Fibroblast of lung (primary cell): ENCODE measurements at regions not wholly inside any gene's neighbourhood (a gene's known extent, or its start where the extent isn't known, plus 50 kb on each side); places are given as distances from the start of the nearest gene placed in this dataset.
A peak's percentile ranks its signal among the peaks of the same experiment; 100 is the strongest.

Experiments
- DNase-seq, 2 donors: peaks; one replicate each; pipeline versions ENCODE4 v3.0.0 to v3.0.0-alpha.2; 2010; ENCODE audit warnings: low read depth in 2 of 2
- H2AFZ ChIP-seq: 2 replicates; pipeline ENCODE4 v1.5.1; 2012; ENCODE audit warnings: low read length, control low read depth, inconsistent platforms
- H3K27ac ChIP-seq: 2 replicates; pipeline ENCODE4 v1.5.1; 2011; ENCODE audit warnings: low read length, control low read depth; ENCODE audit not compliant: insufficient read depth
- H3K27me3 ChIP-seq: 2 replicates; pipeline ENCODE4 v1.5.1; 2011; ENCODE audit warnings: mild to moderate bottlenecking, low read length; ENCODE audit not compliant: control insufficient read depth, insufficient read depth
- H3K36me3 ChIP-seq: 2 replicates; pipeline ENCODE4 v1.5.1; 2011; ENCODE audit warnings: low read length; ENCODE audit not compliant: control insufficient read depth, insufficient read depth
- H3K4me1 ChIP-seq: 2 replicates; pipeline ENCODE4 v1.5.1; 2011; ENCODE audit warnings: low read length; ENCODE audit not compliant: control insufficient read depth, insufficient read depth; ENCODE audit errors: extremely low read depth
- H3K4me2 ChIP-seq: 2 replicates; pipeline ENCODE4 v1.5.1; 2011; ENCODE audit warnings: low read length, control low read depth; ENCODE audit not compliant: insufficient read depth; ENCODE audit errors: extremely low read depth
- H3K4me3 ChIP-seq, 4 experiments: fragments of 200-600 bp in 1 of 4; sonication (generic) in 1 of 4; replicated peaks in 1 of 4; 2 replicates each; pipeline ENCODE4 v1.5.1; 2011 to 2016; ENCODE audit warnings: low read length in 4 of 4, low read depth in 3 of 4, mild to moderate bottlenecking in 3 of 4, control low read depth in 2 of 4, inconsistent platforms in 1 of 4, mixed read lengths in 1 of 4; ENCODE audit not compliant: insufficient read depth in 1 of 4; ENCODE audit errors: control extremely low read depth in 1 of 4
- H3K79me2 ChIP-seq: 2 replicates; pipeline ENCODE4 v1.5.1; 2012; ENCODE audit warnings: mild to moderate bottlenecking, low read length, inconsistent platforms; ENCODE audit not compliant: control insufficient read depth, insufficient read depth
- H3K9ac ChIP-seq: 2 replicates; pipeline ENCODE4 v1.5.1; 2011; ENCODE audit warnings: mild to moderate bottlenecking, low read length, control low read depth; ENCODE audit not compliant: insufficient read depth
- H3K9me3 ChIP-seq: 2 replicates; pipeline ENCODE4 v1.5.1; 2012; ENCODE audit warnings: low read depth, low read length; ENCODE audit not compliant: control insufficient read depth, insufficient read depth
- H4K20me1 ChIP-seq: 2 replicates; pipeline ENCODE4 v1.5.1; 2011; ENCODE audit warnings: low read length; ENCODE audit not compliant: control insufficient read depth, insufficient read depth; ENCODE audit errors: extremely low read depth
- CTCF ChIP-seq, 2 donors: IDR thresholded peaks in 1 of 2; conservative IDR thresholded peaks in 1 of 2; 1 replicate in 1 of 2; 2 replicates in 1 of 2; pipeline ENCODE4 v1.5.1; 2011 to 2012; ENCODE audit warnings: low read length in 2 of 2, control low read depth in 1 of 2, inconsistent platforms in 1 of 2, low read depth in 1 of 2, mild to moderate bottlenecking in 1 of 2
- EZH2 ChIP-seq: IDR thresholded peaks from 2 replicates; pipeline ENCODE4 v1.5.1; 2012; ENCODE audit warnings: low read length, control low read depth, mild to moderate bottlenecking; ENCODE audit errors: missing control alignments

DNA sequence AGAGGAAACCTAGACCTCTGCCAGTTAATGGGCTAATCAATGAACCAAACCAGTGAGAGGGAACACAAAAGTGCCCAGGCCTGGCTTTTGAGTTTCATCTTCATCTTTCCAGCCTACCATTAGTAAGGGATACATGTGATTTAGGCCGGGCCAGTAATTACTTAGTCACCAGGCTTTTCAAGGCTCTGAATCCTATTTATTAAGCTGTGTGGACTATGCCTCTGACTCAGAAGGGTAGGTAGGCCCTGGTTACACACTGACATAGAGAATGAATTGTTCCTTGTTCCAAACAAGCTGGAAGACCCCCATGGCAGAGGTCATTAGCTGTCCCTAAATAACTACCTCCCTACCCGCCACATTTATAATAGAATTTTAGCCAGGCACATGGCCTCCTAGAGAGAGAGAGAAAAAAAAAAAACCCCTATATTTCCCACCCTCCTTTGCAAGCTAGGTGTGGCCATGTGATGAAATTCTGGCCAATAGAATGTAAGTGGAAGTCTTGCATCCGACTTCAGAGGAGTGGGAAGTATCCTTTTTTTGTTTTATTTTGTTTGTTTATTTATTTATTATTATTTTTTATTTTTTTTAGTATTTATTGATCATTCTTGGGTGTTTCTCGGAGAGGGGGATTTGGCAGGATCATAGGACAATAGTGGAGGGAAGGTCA is 112.3 kb upstream of the BCOR start:
- Histone ChIP-seq H3K4me1 (no peaks in the 10 kb centered on the region), H3K27ac (no peak overlapping the region), H4K20me1 (no peaks in the 10 kb centered on the region), H3K9ac (no peak overlapping the region), H3K9me3 (no peaks in the 10 kb centered on the region), H3K4me2 (no peak overlapping the region), H3K27me3 (no peaks in the 10 kb centered on the region), H3K36me3 (no peaks in the 10 kb centered on the region), H3K79me2 (no peaks in the 10 kb centered on the region), H2AFZ (no peak overlapping the region), H3K4me3 (no peak overlapping the region)
- TF ChIP-seq EZH2, result no peak
- no peak for TF ChIP-seq CTCF (conservative IDR thresholded peaks at IDR 0.05 in 1 of 2, IDR thresholded peaks at IDR 0.05 in 1 of 2; ENCODE audit: low read depth in 1 of 2, low read length in 2 of 2)
- peak in 1 of 2 donors; percentile 77 for DNase-seq

- Histone ChIP-seq H3K9ac (no peak overlapping the region), H3K4me1 (no peaks in the 10 kb centered on the region), H2AFZ (no peak overlapping the region), H3K36me3 (no peaks in the 10 kb centered on the region), H3K4me3 (no peak overlapping the region), H4K20me1 (no peaks in the 10 kb centered on the region), H3K9me3 (no peaks in the 10 kb centered on the region), H3K27ac (no peak overlapping the region), H3K27me3 (no peaks in the 10 kb centered on the region), H3K79me2 (no peaks in the 10 kb centered on the region), H3K4me2 (no peak overlapping the region)
- DNase-seq, result peak in 1 of 2 donors; percentile 58
- TF ChIP-seq EZH2 (no peak), CTCF (conservative IDR thresholded peaks at IDR 0.05 in 1 of 2, IDR thresholded peaks at IDR 0.05 in 1 of 2; ENCODE audit: low read depth in 1 of 2, low read length in 2 of 2) (no peak)
Measured at GRCh38 chrX:40207626-40208025, 109.9 kb upstream of the BCOR start.

- no peak for DNase-seq
- Histone ChIP-seq H3K27me3 (no peaks in the 10 kb centered on the region), H2AFZ (no peak overlapping the region), H3K4me1 (no peaks in the 10 kb centered on the region), H3K9ac (no peak overlapping the region), H4K20me1 (no peaks in the 10 kb centered on the region), H3K9me3 (no peaks in the 10 kb centered on the region), H3K79me2 (no peaks in the 10 kb centered on the region), H3K36me3 (no peaks in the 10 kb centered on the region), H3K27ac (no peak overlapping the region), H3K4me2 (no peak overlapping the region), H3K4me3 (no peak overlapping the region)
- no peak for TF ChIP-seq CTCF (conservative IDR thresholded peaks at IDR 0.05 in 1 of 2, IDR thresholded peaks at IDR 0.05 in 1 of 2; ENCODE audit: low read depth in 1 of 2, low read length in 2 of 2)
- no peak for TF ChIP-seq EZH2
Measured at GRCh38 chrX:40205471-40205870, 107.7 kb upstream of the BCOR start.
